Progenitor cell of endocrine pancreas (in vitro differentiated cells): ENCODE measurements at regions not wholly inside any gene's neighbourhood (a gene's known extent, or its start where the extent isn't known, plus 50 kb on each side); places are given as distances from the start of the nearest gene placed in this dataset.
A peak's percentile ranks its signal among the peaks of the same experiment; 100 is the strongest.

Experiments used
- DNase-seq: peaks from one replicate; pipeline ENCODE4 v3.0.0; 2021; ENCODE audit warnings: low spot score; ENCODE audit not compliant: unreplicated experiment
- H3K27ac Mint-ChIP-seq: 2 replicates; pipeline ENCODE4 v1.8.0; 2021; ENCODE audit warnings: mild to moderate bottlenecking, moderate library complexity, mixed read lengths
- H3K27me3 Mint-ChIP-seq: 2 replicates; pipeline ENCODE4 v1.8.0; 2021; ENCODE audit warnings: mixed read lengths
- H3K36me3 Mint-ChIP-seq: 2 replicates; pipeline ENCODE4 v1.8.0; 2022; ENCODE audit warnings: mixed read lengths; ENCODE audit not compliant: insufficient read depth
- H3K4me1 Mint-ChIP-seq: 2 replicates; pipeline ENCODE4 v1.8.0; 2021; ENCODE audit warnings: low read depth, mixed read lengths
- H3K4me3 Mint-ChIP-seq: 2 replicates; pipeline ENCODE4 v1.8.0; 2021; ENCODE audit warnings: low read depth, mild to moderate bottlenecking, moderate library complexity, mixed read lengths
- H3K9me3 Mint-ChIP-seq: 2 replicates; pipeline ENCODE4 v1.8.0; 2021; ENCODE audit warnings: low read depth, mixed read lengths
- CTCF ChIP-seq: fragments of 200-600 bp; sonication (generic); IDR thresholded peaks from one replicate; pipeline ENCODE4 v1.5.0; 2021; ENCODE audit warnings: antibody characterized with exemption, mild to moderate bottlenecking; ENCODE audit not compliant: unreplicated experiment

GRCh38 chr11:95556342-95557163, 233.0 kb downstream of the FAM76B start:
- H3K4me3 Mint-ChIP-seq = no peak overlapping the region
- H3K27ac Mint-ChIP-seq = no peak overlapping the region
- H3K27me3 Mint-ChIP-seq = no peaks in the 10 kb centered on the region
- H3K36me3 Mint-ChIP-seq = no peaks in the 10 kb centered on the region
- peaks cover 5% of the 10 kb centered on the region for H3K4me1 Mint-ChIP-seq
- DNase-seq = no peak
- TF ChIP-seq CTCF = no peak
- no peaks in the 10 kb centered on the region for H3K9me3 Mint-ChIP-seq

- Mint-ChIP-seq H3K4me3 (no peak overlapping the region), H3K4me1 (peaks cover 5% of the 10 kb centered on the region), H3K27me3 (no peaks in the 10 kb centered on the region), H3K9me3 (peaks cover 3% of the 10 kb centered on the region), H3K27ac (no peak overlapping the region), H3K36me3 (no peaks in the 10 kb centered on the region)
- TF ChIP-seq CTCF = no peak
- DNase-seq = no peak
Measured at GRCh38 chr11:95556011-95556341, 233.6 kb downstream of the FAM76B start.

GRCh38 chr11:95554911-95555310, 234.7 kb downstream of the FAM76B start:
- DNase-seq = no peak
- no peaks in the 10 kb centered on the region for H3K27me3 Mint-ChIP-seq
- H3K36me3 Mint-ChIP-seq = no peaks in the 10 kb centered on the region
- peaks cover 5% of the 10 kb centered on the region for H3K4me1 Mint-ChIP-seq
- no peak overlapping the region for H3K27ac Mint-ChIP-seq
- peaks cover 6% of the 10 kb centered on the region for H3K9me3 Mint-ChIP-seq
- TF ChIP-seq CTCF = no peak
- no peak overlapping the region for H3K4me3 Mint-ChIP-seq

GRCh38 chr11:95549301-95549700, 240.3 kb downstream of the FAM76B start:
- peaks cover 3% of the 10 kb centered on the region for H3K27me3 Mint-ChIP-seq
- H3K4me1 Mint-ChIP-seq = peaks cover 1% of the 10 kb centered on the region
- H3K36me3 Mint-ChIP-seq = no peaks in the 10 kb centered on the region
- no peak for DNase-seq
- no peak overlapping the region for H3K4me3 Mint-ChIP-seq
- H3K27ac Mint-ChIP-seq = no peak overlapping the region
- peaks cover 6% of the 10 kb centered on the region for H3K9me3 Mint-ChIP-seq
- no peak for TF ChIP-seq CTCF

- H3K9me3 Mint-ChIP-seq = peaks cover 6% of the 10 kb centered on the region
- H3K36me3 Mint-ChIP-seq = no peaks in the 10 kb centered on the region
- peaks cover 3% of the 10 kb centered on the region for H3K27me3 Mint-ChIP-seq
- H3K27ac Mint-ChIP-seq = peak overlapping the region; percentile 60
- H3K4me3 Mint-ChIP-seq = no peak overlapping the region
- DNase-seq = no peak
- peaks cover 1% of the 10 kb centered on the region for H3K4me1 Mint-ChIP-seq
- no peak for TF ChIP-seq CTCF
Measured at GRCh38 chr11:95548416-95548815, 241.2 kb downstream of the FAM76B start.
